GM12865 (cell line): ENCODE measurements at regions not wholly inside any gene's neighbourhood (a gene's known extent, or its start where the extent isn't known, plus 50 kb on each side); places are given as distances from the start of the nearest gene placed in this dataset.

Experiments used
- DNase-seq: peaks from one replicate; pipeline ENCODE4 v3.0.0; 2010; ENCODE audit warnings: low read depth
- H3K4me3 ChIP-seq: 2 replicates; pipeline ENCODE4 v1.5.1; 2011; ENCODE audit warnings: mild to moderate bottlenecking, low read depth, low read length, control low read depth
- CTCF ChIP-seq: IDR thresholded peaks from 2 replicates; pipeline ENCODE4 v1.5.1; 2011; ENCODE audit warnings: low read length, control low read depth, low read depth, inconsistent platforms; ENCODE audit not compliant: insufficient read depth; ENCODE audit errors: missing control alignments

- no peak for DNase-seq
- no peak for TF ChIP-seq CTCF
- no peak overlapping the region for H3K4me3 ChIP-seq
Measured at GRCh38 chr20:51861726-51862466, 59.6 kb upstream of the SALL4 start.

GRCh38 chr20:51860111-51860882 lies 58.0 kb upstream of the SALL4 start:
- no peak for TF ChIP-seq CTCF
- no peak for DNase-seq
- no peak overlapping the region for H3K4me3 ChIP-seq

GRCh38 chr20:51856432-51856831 lies 54.1 kb upstream of the SALL4 start:
- no peak for DNase-seq
- TF ChIP-seq CTCF: no peak
- no peak overlapping the region for H3K4me3 ChIP-seq

- no peak for DNase-seq
- no peak for TF ChIP-seq CTCF
- H3K4me3 ChIP-seq: no peak overlapping the region
Measured at GRCh38 chr20:51854921-51855320, 52.6 kb upstream of the SALL4 start.
